GM13977 (cell line): ENCODE measurements at regions not wholly inside any gene's neighbourhood (a gene's known extent, or its start where the extent isn't known, plus 50 kb on each side); places are given as distances from the start of the nearest gene placed in this dataset.

Experiments
- DNase-seq: peaks from one replicate; pipeline ENCODE4 v3.0.0; 2012; ENCODE audit warnings: low spot score
- in situ Hi-C: fragments of 300-500 bp; cut with MboI; formaldehyde crosslinking; loops from one replicate; pipeline ENCODE4 v1.12.0; 2022; ENCODE audit warnings: low sequenced_read_pairs, low pct_unique_long_range_greater_than_20kb, mixed read lengths, inconsistent platforms; ENCODE audit not compliant: unreplicated experiment
- TF ChIP-seq, protein P1 (sequence below): IDR thresholded peaks from 2 replicates; pipeline ENCODE4 v1.5.1; 2012; ENCODE audit warnings: mild to moderate bottlenecking, control low read depth; ENCODE audit not compliant: insufficient read depth; ENCODE audit errors: extremely low read depth, missing control alignments

DNA sequence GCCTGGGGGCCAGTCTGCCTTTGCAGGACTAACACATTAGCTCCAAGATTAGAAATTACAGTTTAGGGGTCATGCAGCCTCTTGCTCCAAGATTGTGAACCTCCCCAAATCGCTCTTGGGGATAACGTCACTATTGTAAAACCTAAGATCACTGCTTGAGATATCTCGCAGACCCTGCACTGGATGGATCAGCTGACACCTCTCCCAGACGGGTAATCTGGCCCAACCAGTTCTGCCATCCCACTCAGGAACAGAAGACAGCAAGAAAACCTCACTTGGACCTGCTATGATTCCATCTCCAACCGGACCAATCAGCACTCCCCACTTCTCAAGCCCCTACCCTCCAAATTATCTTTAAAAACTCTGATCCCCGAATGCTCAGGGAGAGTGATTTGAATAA, 431.2 kb downstream of the GPM6A start:
- TF ChIP-seq, protein P1, sequence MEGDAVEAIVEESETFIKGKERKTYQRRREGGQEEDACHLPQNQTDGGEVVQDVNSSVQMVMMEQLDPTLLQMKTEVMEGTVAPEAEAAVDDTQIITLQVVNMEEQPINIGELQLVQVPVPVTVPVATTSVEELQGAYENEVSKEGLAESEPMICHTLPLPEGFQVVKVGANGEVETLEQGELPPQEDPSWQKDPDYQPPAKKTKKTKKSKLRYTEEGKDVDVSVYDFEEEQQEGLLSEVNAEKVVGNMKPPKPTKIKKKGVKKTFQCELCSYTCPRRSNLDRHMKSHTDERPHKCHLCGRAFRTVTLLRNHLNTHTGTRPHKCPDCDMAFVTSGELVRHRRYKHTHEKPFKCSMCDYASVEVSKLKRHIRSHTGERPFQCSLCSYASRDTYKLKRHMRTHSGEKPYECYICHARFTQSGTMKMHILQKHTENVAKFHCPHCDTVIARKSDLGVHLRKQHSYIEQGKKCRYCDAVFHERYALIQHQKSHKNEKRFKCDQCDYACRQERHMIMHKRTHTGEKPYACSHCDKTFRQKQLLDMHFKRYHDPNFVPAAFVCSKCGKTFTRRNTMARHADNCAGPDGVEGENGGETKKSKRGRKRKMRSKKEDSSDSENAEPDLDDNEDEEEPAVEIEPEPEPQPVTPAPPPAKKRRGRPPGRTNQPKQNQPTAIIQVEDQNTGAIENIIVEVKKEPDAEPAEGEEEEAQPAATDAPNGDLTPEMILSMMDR = no peak
- no peak for DNase-seq
- in situ Hi-C loops = no loop called here

DNA sequence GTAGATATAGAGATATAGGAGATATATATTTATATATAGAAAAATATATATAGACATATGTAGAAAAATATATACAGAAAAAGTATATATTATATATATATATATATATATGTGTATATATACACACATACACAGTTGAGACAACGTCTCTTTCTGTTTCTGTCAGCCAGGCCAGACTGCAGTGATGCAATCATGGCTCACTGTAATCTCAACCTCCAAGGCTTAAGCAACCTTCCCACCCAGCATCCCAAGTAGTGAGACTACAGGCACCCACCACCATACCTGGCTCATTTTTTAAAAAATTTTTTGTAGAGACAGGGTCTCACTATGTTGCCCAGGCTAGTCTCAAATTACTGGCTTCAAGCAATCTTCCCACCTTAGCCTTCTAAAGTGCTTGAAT, 426.3 kb downstream of the GPM6A start:
- no peak for DNase-seq
- TF ChIP-seq, protein P1 = no peak
- in situ Hi-C loops = no loop called here

DNA sequence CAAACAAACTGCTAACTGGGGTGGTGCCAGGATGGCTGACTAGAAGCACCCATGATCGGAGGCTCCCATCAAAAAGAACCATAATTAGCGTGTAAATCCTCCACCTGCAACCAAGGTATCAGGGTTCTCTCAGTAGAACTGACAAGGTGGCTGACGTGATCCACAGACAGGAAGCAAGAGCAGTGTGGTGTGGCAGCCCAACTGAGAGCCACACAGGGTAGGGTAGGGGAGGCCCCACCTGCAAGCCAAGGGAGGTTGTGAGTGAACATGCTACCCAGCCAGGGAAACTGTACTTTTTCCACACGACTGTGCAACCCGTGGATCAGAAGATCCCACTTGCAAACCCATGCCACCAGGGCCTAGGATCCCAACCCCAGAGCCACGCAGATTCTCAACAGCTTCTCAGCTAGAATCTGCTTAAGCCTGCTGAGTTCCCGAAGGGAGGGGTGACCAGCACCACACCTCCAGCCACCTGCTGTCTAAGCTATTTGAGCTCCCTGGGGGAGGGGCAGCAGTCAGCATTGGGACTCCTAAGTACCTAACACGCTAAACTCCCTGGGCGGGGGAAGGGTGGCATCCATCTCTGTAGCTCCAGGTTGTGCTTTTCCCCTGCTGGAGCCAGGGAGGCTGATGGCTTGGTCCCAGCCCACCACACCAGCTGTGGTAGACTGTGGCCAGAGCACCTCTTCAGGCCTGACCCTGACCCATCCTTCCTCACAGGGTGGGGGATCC, 425.1 kb downstream of the GPM6A start:
- in situ Hi-C loops = no loop called here
- TF ChIP-seq, protein P1 = no peak
- no peak for DNase-seq

DNA sequence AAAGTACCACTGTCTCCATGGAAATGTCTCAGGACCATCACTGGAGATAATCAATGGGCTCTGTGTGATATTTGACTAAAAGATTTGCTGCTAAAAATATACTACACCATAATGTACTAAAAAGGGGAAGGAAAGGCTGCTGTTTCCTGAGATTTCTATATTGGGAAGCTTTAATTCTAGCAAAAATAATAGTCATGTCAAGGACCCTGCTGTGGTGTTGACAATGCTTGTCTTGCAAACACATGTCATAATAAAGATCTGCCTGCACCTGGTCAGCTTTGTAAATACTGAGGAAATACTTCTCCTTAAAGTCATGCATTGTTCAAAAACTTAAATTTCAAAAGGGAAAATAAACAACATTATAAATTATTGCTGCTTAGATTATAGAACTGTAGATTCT, 417.9 kb downstream of the GPM6A start:
- TF ChIP-seq, protein P1 = no peak
- in situ Hi-C loops = no loop called here
- no peak for DNase-seq

DNA sequence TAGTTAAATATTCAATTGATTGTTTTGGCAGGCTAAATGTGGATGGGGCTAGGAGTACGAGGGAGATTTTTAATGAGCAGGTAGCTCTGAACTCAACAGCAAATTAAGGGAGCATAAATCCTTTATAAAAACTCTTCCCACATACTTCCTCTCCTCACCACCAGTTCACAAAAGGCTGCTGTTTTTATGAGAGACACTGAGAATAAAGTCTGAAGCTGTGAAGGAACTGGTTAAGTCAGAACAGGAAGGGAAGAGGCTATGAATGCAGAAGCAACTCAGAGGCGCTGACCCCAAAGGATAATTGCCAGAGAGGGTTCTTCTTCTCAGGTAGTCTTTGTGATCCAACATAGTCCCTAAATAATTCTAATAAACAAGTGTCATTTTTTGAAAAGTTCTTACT, 406.1 kb downstream of the GPM6A start:
- in situ Hi-C loops = no loop called here
- no peak for DNase-seq
- TF ChIP-seq, protein P1 = no peak

DNA sequence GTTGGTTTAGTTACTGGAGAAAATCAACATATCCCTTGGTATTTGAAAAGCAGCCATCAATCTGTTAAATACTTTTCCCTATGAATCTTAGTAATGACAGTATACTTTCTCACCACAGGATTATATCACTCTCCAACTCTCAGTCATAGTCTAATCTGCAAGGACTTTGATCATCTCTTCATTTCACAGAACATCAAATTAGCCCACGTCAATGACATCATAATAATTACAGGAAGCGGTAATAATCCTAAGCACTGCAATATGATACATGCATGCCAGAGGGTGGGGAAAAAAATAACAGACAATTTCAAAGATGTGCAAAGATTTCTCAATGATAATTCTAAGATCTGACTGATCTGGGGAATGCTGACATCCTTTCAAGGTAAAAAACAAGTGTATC, 404.1 kb downstream of the GPM6A start:
- DNase-seq = no peak
- TF ChIP-seq, protein P1 = no peak
- in situ Hi-C loops = no loop called here

DNA sequence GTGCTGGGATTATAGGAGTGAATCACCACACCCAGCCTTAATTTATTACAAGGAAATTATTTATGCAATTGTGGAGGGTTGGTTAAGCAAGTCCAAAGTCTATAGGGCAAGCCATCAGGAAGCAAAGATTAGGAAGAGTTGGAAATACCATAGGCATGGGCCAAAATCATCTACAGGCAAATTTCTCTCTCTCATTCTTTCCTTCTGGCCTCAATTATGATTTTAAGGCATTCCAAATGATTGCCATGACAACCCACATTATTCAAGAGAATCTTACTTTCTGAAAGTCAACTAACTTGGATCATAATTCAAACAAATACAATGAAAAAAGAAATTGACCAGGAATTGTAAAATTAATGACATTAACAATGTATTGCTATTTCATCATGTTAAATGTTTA, 400.8 kb downstream of the GPM6A start:
- in situ Hi-C loops = no loop called here
- TF ChIP-seq, protein P1 = no peak
- no peak for DNase-seq
